ENCODE measurements at regions not wholly inside any gene's neighbourhood (a gene's known extent, or its start where the extent isn't known, plus 50 kb on each side); places are given as distances from the start of the nearest gene placed in this dataset.

DNA sequence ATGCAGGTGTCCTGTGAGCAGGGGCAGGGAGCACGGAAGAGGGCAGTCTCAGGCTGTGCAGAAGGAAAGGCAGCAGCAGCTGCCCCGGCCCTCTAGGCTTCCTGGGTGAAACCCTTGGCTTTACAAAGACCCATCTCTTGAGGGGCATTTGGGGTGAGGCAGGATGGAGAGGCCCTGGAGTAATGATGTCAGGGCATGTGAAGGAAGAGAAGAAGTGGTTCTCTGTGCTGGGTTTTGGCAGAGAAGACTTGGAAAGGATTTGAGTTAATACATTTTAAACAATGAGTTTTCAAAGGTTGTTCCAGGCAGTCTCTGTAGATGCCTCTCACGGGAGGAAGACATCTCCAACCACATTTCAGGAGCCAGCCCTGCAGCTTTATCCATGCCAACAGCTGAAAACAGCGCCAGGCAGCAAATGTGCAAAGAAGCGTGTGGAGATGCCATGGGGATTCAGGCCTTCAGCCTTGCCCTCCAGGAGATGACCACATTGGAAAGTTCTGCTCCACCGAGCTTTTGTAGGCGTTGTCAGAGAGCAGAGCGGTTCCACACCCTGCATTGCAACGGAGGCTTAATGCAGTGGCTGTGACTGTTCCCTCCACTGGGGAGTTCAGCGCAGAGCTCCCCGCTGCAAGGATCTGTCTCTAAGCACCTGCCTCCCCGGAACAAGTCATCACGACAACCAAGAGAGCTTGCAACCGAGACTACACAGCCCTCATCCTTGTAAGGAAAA, 322.8 kb downstream of the UQCRFS1 start:
- no peak for DNase-seq (ENCODE audit: low read depth in 2 of 3, low spot score in 1 of 3)

DNA sequence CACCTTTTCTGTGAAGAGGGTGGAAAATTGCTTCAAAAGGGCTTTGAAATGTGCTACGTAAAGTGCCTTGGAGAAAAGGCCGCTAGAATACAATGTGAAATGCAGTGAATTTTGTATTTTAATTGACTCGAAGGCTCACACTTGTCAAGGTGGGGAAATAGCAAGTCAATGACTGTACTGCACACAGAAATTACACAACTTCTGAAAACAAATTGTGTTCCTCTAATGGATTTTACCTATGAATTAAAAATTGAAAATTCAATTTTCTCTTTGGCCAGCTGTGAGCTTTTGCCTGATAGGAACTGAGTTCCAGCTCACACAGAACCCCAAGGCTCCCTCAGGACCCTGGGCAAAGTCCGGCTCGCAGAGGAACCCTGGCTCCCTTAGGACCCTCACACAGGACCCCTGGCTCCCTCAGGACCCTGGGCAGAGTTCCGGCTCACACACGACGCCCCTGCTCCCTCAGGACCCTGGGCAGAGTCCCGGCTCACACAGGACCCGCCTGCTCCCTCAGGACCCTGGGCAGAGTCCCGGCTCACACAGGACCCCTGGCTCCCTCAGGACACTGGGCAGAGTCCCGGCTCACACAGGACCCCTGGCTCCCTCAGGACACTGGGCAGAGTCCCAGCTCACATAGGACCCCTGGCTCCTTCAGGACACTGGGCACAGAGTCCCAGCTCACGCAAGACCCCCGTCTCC, 324.9 kb downstream of the UQCRFS1 start:
- no peak for DNase-seq (ENCODE audit: low read depth in 2 of 3, low spot score in 1 of 3)

DNA sequence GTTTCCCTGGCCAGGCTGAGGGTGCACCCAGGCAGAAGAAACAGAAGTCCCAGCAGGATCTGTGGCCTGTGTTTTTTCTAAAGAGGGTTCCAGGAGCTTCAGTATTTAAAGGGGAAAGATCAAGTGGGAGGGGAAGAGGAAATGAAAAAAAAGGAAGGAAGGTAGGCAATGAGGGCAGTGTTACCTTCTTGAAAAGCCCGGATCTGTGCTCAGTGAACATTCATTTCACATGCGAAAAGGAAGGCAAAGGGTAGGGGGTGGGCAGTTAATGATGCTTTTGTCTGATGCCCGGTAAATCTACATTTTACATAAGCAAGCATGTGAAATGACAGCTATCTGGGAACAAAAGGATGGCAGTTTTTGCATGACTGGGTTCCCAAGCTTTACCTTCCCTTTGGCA, 326.2 kb downstream of the UQCRFS1 start:
- DNase-seq (ENCODE audit: low read depth in 2 of 3, low spot score in 1 of 3) = no peak

DNA sequence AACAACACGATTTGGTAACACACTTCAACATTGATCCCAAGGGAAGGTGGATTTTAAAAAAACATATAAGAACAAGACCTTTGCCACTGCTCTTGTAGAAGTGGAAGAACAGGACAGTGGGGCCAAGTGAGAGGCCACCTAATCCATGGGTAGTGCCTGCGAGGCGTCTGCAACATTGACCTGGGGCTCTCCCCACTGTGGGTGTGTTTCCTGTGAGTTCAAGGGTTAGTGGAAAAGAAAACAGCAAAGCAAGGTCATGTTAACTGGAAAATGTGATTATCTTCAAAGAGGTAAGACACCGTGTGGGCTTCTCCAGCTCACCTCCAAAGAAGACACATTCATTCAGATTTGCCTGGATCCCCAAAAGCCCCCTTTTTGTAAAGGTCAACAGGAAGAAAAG, 327.0 kb downstream of the UQCRFS1 start:
- DNase-seq (ENCODE audit: low read depth in 2 of 3, low spot score in 1 of 3) = no peak

DNA sequence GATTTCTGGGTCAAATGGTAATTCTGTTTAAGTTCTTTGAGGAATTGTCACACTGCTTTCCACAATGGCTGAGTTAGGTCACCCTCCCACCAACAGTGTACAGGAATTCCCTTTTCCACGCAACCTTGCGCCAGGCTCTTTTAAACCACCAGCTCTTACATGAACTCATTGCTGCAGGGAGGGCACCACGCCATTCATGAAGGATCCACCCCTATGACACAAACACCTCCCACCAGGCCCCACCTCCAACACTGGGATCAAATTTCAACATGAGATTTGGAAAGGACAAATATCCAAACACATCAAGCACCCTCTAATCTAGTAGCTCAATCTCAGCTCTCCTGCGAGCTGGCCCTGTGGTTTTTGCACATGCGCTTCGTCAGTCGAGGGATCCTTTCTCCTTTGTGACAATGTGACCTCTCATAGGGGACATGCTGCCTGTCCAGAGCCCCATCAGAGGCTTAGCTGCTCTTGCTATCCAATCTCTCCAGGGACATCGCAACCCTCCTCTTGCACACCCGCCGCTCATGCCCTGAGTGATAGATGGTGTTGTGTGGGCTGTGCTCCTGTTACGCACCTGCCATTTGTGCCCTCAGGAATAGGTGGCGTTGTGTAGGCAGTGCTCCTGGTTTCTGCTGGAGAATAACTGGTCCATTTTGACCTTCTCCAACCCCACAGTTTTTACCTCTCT, 328.0 kb downstream of the UQCRFS1 start:
- DNase-seq (ENCODE audit: low read depth in 2 of 3, low spot score in 1 of 3) = no peak

DNA sequence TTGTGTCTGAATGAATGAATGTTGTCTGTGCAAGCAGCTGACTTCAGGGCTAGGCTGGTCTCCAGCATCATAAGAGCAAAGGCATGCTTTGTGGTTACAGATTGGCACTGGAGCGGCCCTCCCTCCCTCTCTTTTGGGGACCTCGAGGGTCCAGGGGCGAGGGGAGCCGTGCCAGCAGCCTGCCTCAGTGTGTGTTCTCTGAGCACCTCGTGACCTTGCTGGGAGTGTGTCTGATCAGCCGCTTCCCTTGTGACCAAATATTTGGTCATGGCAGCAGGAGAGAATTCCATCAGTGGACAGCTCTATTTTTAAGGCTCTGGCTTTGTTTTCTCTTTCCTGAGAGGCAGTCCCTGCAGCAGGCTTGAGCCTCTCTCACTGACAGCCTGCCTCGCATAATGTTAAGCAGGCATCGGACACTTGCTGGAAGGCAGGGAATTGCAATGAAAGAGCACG, 329.7 kb downstream of the UQCRFS1 start:
- DNase-seq (ENCODE audit: low read depth in 2 of 3, low spot score in 1 of 3) = no peak

DNA sequence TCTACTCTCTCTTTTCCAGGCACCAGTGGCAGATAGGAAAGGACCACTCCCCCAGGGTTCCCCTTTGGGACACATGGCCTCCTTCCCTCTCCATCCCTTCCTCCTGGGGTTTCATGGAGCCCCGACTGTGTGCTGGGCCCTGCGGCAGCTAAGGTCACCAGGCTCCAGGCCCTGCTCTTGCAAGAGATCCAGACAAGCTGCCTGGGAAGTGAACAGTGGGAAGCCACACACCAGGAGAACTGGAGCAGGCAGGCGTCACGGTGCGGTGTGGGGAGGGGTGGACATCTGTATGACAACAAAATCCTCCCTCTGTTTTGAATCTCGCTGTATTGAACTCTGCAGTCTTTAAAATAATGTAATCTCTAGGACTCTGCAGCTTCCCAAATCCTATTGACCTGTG, 330.1 kb downstream of the UQCRFS1 start:
- DNase-seq (ENCODE audit: low read depth in 2 of 3, low spot score in 1 of 3) = no peak

DNA sequence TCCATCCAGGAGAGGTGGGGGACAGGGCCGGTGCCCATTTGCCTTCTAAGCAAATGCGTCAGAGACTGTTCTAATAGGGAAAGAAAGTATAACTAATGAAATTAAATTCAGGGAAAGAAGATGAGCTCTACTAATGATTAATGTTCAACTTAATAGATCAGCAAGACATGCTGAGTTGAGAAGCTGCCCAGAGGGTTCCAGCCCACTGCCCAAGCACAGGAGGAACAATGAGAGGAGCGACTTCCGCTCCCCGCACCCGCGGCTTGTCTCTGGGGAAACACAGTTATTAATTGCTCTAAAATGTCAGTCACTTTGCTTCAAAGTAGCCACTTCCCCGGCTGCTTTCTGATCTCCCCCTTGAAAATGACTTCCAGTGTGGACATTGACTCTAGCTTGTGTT, 331.3 kb downstream of the UQCRFS1 start:
- DNase-seq (ENCODE audit: low read depth in 2 of 3, low spot score in 1 of 3) = no peak

DNA sequence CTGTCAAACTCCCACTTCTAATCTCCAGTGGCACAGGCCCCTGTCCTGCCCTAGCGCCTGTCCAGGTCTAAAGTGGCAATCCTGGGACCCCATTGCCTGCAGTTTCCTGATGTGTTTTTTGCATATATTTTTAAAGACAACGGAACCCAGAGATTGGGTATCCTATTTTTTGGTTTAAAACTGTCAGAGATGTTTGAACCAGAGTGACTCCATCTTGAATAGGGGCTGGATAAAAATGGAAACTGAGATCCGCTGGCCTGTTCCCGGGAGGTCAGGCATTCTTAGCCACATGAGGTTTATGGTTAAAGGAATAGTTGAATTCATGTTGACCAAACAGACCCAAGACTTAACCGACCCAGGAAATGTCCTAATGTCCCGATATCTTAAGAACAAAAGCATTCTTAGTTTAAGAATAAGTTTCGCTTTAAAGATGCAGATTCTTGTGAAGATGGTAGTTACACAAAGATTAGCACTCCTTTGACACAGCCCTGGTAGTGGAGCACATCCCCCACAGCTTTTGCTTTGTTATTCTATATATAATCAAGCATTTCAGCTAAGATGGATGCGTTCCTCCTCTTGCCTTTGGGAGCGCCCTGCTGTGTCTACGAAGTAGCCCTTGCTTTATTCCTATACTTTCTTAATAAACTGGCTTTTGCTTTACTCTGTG, 332.1 kb downstream of the UQCRFS1 start:
- DNase-seq (ENCODE audit: low read depth in 2 of 3, low spot score in 1 of 3) = no peak

DNA sequence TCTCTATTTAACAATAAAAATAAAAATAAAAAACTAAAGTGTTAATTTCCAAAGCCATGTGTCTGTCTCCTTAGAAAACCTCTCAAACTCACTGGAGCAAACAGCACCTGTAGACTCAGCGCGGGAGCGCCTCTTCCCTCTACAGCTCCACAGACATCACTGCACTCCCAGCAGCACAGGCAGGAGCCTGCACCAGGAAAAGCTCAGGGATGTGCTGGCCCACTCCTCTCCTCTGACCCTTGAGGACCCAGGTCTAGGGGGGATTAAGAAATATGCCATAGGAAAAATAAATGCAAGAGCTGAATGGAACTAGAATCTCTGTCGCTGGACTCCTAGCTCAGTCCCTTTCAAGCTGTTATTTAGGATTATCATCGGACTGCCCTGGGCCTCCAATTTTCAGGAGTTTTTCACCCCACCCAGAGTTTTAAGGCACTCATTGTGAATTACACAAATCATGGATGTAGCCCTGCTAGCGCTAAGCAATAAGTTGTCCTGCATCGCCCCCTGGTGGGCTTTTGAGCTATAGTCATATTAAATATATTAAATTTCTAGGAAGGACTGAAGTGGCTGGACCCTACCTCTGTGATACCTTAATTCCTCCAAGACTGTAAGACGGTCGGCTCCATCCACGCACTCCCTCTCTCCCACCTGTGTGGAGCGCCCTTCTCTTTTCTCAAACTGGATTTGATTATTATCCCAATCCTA, 333.9 kb downstream of the UQCRFS1 start:
- peak; percentile 30 to 50 (median 46) for DNase-seq (ENCODE audit: low read depth in 2 of 3, low spot score in 1 of 3)

DNA sequence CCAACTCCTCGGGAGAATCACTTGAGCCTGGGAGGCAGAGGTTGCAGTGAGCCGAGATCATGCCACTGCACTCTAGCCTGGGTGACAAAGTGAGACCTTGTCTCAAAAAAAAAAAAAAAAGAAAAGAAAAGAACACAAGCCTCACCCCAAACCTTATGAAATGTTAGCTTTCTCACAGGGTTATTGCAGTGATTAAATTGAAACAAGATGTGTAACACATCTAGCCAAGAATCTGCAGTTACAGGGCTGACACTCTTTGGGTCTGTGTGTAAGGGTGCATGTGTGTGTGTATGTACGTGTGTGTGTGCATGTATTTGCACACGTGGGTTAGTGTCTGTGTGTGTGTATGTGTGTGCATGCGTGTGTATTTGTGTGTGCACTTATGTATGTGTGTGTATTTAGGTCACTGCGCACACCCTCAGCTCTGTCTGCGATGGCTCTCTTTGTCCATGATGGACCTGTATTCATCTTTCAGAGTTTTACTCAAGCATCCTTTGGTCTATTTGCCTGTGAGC, 336.3 kb downstream of the UQCRFS1 start:
- DNase-seq (ENCODE audit: low read depth in 2 of 3, low spot score in 1 of 3) = no peak

DNA sequence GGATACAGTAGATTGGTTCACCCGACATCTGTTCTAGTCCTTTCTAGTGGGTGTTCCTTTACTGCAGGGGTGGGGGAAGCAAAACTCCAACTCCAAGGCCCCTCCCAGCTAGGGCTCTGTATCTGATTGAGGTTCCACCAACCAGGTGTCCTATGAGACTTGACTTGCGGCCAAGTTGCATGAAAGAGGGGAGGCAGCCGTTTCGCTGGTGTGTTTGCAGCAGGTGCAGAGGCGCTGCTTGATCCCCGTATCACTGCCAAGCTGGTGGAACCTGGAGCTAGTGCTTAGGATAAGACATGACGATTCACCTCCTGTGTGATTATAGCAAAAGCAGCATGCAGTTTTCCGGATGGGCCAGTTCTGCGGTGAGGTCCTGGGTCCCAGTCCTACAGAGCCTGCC, 338.2 kb downstream of the UQCRFS1 start:
- no peak for DNase-seq (ENCODE audit: low read depth in 2 of 3, low spot score in 1 of 3)

DNA sequence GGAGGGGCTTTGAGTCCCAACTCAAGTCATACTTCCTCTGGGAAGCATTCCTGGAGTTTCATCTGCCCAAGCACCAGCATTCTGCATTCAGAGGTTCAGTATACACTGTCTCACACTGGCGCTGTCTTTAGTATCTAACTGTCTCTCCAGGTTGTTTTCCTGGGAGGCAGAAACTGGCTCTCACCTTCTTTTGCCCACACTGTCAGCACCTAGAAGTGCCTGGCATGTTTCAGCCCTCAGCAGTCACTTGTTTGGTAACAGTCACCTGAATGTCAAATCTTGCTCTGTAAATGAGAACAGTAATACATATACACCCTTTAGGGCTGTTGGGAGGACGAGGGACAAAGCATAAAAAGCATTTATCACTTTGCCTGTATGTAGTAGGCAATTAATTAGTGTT, 339.6 kb downstream of the UQCRFS1 start:
- DNase-seq (ENCODE audit: low read depth in 2 of 3, low spot score in 1 of 3) = no peak

DNA sequence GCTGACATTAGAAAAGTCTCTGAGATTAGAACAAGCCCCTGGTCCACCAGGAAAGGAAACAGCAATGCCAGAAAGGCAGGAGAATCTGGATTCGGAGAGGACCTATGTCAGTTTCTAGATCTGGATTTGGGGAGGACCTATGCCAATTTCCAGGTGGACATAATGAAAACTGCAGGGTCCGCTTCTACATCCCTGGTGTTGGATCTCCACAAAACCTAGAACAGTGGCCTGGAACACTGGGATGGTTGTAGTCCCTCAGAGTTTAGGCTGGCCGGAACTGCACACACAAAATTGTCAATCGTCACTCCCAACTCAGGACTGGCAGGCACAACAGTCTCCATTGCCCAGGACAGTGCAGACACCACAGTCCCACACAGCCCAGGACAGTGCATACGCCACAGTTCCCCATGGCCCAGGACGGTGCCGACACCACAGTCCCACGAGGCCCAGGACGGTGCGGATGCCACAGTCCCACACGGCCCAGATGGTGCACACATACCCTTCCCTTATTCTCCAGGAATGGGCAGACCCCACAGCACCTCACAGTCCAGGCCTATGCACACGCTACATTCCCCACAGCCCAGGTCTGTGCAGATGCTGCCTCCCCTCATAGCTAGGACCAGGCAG, 341.7 kb downstream of the UQCRFS1 start:
- DNase-seq (ENCODE audit: low read depth in 2 of 3, low spot score in 1 of 3) = no peak

DNA sequence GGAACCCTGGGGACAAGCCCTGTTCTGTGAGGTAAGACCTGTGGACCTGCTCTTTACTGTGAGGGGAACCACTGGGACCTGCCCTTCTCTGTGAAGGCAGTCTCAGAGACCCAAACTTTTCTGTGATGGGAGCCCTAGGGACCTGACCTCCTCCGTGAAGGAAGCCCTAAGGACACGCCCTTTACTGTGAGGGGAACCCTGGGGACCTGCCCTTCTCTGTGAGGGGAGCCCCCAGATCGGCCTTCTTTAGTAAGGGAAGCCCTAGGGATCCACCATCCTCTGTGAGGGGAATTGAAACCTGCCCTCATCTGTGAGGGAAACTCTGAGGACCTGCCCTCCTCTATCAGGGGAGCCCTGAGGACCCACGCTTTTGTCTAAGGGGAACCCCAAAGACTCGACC, 343.5 kb downstream of the UQCRFS1 start:
- DNase-seq (ENCODE audit: low read depth in 2 of 3, low spot score in 1 of 3) = no peak

DNA sequence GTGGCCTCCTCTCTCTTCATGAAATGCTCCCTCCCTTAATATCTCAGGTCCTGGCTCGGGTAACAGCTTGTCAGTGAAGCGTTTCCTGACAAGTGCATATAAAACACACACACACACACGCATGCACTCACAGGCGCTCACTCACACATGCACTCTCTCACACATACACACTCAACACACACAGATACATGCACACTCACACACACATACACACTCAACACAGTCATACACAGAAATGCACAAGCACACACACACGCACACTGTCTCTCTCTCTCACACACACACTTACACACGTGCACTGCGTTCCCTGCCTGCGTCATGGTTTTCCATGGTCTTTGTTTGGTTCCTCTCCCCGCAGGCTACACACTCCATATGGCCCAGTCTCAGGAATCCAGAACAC, 344.1 kb downstream of the UQCRFS1 start:
- no peak for DNase-seq (ENCODE audit: low read depth in 2 of 3, low spot score in 1 of 3)

DNA sequence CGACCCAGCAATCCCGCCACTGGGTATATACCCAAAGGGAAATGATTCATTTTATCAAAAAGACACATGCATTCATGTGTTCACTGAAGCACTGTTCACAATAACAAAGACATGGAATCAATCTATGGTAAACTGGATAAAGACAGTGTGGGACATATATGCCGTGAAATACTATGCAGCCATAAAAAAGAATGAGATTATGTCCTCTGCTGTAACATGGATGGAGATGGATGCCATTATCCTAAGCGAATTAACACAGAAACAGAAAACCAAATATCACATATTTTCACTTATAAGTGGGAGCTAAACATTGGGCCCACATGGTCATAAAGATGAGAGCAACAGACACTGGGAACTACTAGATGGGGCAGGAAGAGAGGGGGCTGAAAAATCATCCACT, 345.0 kb downstream of the UQCRFS1 start:
- no peak for DNase-seq (ENCODE audit: low read depth in 2 of 3, low spot score in 1 of 3)

DNA sequence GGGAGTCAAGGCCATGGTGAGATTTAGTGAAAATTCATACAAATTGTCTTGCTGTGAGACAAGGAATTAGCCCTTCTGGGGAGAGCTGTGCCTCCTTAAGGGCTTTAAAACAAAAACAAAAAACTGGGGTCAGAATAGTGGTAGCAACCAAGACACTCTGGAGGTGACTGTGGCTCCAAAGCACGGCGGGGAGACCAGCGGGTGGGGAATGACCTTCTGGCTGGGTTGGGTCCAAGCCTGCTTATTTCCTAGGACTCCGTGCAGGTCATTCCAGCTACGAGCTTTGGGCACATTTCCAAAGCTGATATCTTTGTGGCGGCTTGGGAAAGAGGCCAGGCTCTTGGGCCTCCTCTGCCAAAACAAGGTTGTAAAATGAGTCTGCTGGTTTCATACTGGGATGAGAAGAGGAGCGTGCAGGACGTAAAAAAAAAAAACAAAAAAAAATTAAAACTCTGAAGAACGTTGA, 348.3 kb downstream of the UQCRFS1 start:
- DNase-seq (ENCODE audit: low read depth in 2 of 3, low spot score in 1 of 3) = no peak

DNA sequence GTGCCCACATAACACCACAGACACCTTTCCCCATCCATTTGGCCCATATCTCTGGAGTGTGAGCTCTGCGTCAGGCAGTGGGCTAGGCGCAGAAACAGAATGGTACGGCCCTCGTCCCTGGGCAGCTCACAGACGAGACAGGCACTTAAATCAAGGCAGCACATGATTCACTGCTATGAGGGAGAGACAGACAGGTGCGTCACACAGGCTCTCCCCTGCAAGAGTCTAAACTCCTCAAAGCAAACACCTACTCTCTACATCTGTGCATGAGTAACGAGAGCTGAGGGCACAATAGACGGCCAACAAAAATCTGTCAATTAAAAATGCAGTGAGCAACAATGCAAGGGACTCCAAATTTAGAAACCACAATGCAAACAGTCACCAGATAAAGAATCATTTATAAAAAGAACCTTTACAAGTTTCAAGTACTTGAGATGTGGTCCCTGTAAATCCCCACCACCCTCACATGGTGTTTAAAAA, 348.9 kb downstream of the UQCRFS1 start:
- DNase-seq (ENCODE audit: low read depth in 2 of 3, low spot score in 1 of 3) = no peak

DNA sequence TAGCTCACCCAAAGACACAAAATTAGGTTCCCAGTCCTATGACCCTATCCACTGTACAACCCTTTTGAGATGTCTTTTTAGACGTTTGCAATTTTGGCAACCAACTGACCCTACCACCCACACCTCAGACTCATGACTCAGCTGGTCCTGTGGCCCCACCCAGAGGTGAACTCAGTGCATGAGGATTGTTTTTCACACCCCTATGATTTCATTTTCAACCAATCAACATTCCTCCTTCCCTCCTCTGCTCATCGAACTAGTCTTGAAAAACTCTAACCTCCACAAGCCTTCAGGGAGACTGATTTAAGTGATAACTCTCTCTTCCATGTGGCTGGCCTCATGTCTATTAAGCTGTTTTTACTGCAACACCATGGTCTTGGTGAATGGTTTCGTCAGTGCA, 350.7 kb downstream of the UQCRFS1 start:
- DNase-seq (ENCODE audit: low read depth in 2 of 3, low spot score in 1 of 3) = no peak

Data from stimulated activated CD4-positive, alpha-beta T cell treated with anti-CD3 and anti-CD28 coated beads, Interleukin-12 subunit alpha, Interleukin-12 subunit beta, amount 100 ng/mL, for 48 hours (primary cell).